HG03175 (cell line): ENCODE measurements at regions not wholly inside any gene's neighbourhood (a gene's known extent, or its start where the extent isn't known, plus 50 kb on each side); places are given as distances from the start of the nearest gene placed in this dataset.

Experiments
- ATAC-seq: cut with Tn5 transposase; IDR thresholded peaks from one replicate; pipeline ENCODE4 v1.9.1; 2021; ENCODE audit warnings: mild to moderate bottlenecking, moderate library complexity; ENCODE audit not compliant: unreplicated experiment

- ATAC-seq, result no peak
Measured at GRCh38 chr20:7232796-7233195, 465.3 kb downstream of the BMP2 start.

GRCh38 chr20:7237251-7237650 lies 469.8 kb downstream of the BMP2 start:
- no peak for ATAC-seq

DNA sequence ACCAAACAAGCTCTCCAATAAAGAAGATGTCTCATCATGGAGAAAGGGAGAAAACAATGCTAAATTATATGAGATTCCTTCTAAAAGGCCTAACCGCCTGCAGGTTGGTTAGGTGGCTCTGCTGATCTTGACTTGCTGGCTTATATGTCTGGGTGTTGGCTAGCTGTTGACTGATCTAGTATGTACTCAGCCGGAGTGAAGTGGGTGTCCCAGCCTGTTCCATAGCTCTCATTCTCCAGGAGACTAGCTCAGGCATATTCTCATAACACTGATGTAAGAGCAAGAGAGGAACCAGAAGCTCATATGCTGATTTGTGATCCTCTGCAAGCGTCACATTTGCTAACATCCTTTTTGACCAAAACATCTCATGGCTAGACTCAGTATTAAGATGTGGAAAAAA lies 473.0 kb downstream of the BMP2 start:
- no peak for ATAC-seq

DNA sequence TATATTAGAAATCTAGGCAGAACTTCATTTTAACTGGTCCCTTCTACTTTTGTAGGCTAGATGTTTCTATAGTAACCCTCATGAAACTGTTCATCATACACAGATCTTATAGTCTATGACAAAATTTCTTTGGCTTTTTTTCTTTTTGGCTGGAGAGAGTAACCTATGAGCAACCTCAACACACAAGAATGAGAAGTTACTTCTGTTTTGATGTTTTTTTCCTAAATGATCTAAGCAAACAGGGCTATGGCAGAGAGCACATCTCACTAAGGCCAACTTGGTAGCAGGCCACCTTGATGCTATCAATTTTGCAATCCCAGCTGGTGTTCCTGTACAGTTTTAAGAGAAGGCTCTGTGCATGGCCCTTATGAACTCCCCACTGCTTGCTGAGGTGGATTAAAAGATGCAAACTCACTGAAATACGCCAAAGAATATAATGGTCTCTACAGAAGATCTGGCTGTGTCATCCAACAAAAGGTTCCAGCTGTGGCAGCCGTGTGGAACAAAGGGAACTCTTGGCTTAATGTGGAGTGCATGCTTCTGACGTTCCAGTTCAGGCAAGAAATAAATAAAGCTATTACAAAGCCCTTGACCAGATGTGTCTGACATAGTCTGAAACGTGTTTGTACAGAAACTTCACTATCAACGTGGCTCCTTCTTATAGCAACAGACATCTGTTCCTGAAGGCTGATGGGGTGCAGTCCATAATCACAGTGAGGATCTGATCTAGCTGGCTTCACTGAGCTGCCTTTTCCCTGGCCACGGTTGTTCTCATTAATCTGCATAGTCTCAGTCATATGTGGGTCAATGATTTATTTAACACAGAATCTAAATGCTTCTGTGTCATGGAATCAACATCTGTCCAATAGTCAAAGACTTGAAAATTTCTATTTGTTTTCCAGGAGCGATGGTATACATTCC lies 481.1 kb downstream of the BMP2 start:
- ATAC-seq, result no peak

GRCh38 chr20:7250337-7250736 lies 482.9 kb downstream of the BMP2 start:
- no peak for ATAC-seq

DNA sequence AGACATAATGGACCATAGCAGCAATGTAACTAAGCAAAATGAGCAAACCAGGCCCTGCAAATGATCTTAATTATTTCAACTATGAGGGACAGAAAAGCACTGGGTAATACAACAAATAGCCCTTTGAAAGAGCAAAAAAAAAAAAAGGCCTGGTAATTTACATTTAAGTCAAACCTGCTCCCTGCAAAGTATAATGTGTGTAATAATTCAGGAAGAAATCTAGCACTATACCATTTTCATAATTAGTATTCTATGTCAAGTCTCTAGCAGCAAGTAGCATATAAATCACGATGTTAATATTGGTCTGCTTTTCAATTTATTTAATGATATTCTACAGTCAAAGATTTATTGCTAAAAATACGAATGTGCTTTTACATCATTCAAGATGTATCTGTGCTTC lies 489.6 kb downstream of the BMP2 start:
- no peak for ATAC-seq

DNA sequence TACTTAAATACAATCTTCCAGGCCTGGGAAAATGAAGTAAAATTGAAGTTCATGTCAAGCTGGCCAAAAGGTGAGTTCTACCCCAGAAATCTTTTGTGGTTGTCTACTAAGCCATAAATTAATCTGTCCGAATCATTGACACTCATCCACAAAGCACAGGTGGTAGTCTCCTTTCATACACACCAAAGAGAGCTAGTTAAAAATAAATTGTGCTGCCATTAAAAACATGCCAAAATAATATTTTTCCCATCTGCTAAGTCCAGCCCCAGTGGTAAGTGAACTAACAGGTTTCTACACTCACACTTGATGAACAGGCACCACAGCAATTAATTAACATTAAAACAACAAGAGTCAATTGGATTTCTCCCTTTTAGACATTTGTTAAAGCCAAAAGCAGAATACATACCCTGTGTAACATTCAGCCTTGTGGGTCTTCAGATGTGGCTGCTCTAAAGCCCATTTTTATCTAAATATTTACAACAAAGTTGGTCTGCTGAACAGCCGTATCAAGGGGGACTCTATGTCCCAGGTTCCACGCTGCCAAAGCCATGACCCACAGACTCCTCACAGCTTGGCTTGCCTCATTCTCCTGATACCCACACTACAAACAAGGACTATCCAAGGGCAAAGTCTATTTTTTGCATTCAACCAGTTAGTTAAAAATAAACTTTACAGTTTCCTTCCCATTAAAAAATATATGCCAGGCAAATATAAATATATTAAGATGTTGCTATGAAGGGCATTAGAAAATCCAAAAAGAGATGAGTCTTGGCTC lies 490.4 kb downstream of the BMP2 start:
- no peak for ATAC-seq

GRCh38 chr20:7262803-7263202 lies 495.3 kb downstream of the BMP2 start:
- ATAC-seq, result no peak

DNA sequence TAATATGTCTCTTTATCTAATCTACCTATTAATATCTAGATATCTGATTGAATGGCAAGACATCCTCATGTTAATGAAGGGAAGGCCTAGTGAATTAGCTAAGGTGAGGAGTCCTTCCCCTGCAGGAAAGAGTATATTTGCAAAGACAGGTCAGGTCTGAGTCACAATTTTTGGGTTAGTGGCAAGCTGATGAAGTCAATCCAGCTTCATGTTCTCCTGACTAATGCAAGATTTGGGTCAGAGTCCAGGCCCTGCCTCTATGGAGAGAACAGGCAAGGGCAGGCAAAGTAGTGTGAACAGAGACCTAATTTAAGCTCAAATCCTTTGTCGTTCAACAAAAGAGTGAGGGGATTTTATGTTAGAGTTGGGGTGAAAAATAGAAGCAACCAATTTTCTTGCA lies 496.7 kb downstream of the BMP2 start:
- ATAC-seq, result no peak

- no peak for ATAC-seq
Measured at GRCh38 chr20:7269452-7269851, 502.0 kb downstream of the BMP2 start.

DNA sequence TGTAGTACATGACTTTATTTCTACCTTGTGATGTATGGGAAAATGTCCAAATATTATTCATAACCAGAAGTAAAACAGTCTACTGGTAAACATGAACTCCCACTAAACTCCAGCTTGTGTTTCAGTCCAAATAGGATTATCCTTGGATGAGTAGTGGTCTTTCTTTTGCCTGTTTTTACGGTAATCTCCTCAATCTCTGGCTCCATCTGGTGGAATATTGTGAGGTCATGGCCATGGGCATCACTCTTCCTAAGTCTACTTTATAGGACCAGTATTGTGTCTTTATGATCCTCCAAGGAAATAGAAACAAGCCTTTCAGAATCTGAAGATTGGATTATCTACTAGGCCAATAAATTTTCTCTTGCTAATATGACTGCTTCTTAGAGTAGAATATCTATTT lies 505.0 kb downstream of the BMP2 start:
- no peak for ATAC-seq

- ATAC-seq, result no peak
Measured at GRCh38 chr20:7274870-7275269, 507.4 kb downstream of the BMP2 start.

DNA sequence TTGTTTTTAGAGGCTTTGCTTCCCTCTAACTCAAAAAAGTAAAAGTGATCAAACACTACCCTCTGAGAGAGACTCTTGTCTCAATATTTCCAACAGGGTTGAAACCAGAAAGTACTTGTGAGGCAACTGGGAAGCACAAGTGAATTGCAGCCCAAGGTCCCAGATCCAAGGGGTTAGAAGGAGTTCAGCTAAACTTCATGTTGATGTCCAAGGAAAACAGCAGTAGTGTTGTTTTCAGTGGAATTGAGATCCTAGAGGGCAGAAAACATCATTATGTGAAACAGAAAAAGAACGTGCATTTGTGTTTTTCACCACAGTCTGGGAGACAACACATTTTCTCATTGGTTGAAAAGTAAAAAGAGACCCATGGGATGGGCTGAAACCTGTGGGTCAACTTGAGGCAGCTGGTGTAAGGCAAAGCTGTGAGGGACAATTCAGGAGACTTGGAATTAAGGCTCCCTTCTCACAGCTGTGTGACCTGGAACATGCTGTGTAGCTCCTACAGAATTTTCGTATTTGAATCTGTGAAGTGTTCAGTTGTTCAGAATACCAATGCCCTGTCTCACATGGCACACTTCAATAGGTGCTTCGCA lies 508.3 kb downstream of the BMP2 start:
- no peak for ATAC-seq

GRCh38 chr20:7285918-7286556 lies 518.6 kb downstream of the BMP2 start:
- ATAC-seq, result peak; percentile 83

GRCh38 chr20:7291323-7291943 lies 523.9 kb downstream of the BMP2 start:
- no peak for ATAC-seq

DNA sequence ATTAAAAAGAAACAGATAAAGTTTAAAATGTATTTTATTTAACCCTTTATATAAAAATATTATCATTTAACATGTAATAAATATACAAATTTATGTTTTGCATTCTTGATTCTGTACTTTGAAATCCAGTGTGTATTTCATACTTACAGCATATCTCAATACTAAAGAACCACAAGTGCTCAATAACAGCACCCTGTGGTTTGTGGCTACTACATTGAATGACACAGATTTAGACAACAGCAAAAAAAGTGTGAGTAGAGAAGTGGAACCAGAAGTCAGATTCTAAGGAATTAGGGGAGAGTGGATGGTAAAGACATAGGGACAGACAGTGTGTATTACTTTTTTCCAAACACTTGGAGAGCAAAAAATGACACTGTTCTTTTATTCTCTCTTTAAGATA lies 524.5 kb downstream of the BMP2 start:
- no peak for ATAC-seq

- ATAC-seq, result no peak
Measured at GRCh38 chr20:7294816-7295360, 527.4 kb downstream of the BMP2 start.

- no peak for ATAC-seq
Measured at GRCh38 chr20:7301807-7302206, 534.3 kb downstream of the BMP2 start.

DNA sequence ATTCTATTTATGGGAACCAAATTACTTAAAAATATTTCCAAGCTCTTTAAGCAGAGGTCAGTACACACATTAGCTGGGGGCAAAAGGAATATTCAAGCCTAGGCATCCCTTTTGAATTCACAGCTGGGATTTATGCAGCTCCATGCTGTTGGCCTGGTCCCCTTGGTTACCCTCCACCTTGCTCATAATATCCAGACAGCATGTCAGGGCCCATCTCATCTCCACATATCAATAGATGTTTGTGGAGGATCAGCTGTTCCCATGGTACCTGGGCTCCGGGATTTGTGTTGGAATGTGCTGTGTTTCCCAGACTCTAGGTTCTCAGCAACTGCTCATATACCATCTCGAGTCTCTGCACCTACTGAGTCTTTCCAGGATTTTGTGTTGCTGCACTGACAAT lies 534.8 kb downstream of the BMP2 start:
- no peak for ATAC-seq

GRCh38 chr20:7305976-7306375 lies 538.5 kb downstream of the BMP2 start:
- no peak for ATAC-seq

- no peak for ATAC-seq
Measured at GRCh38 chr20:7308163-7308562, 540.7 kb downstream of the BMP2 start.
